Prostate gland (tissue), 2 donors: ENCODE measurements at regions not wholly inside any gene's neighbourhood (a gene's known extent, or its start where the extent isn't known, plus 50 kb on each side); places are given as distances from the start of the nearest gene placed in this dataset.

Source experiments
- POLR2A ChIP-seq: fragments of 450-650 bp; IDR thresholded peaks from one replicate; pipeline ENCODE4 v1.6.1; 2016; ENCODE audit warnings: antibody characterized with exemption, mild to moderate bottlenecking
- POLR2AphosphoS5 ChIP-seq: sonication (generic); formaldehyde crosslinking; IDR thresholded peaks from one replicate; pipeline ENCODE4 v1.6.1; 2017; ENCODE audit warnings: antibody characterized with exemption
- TF ChIP-seq, protein P1 (sequence below), 4 experiments: fragments of 200-600 bp in 2 of 4; fragments of 450-650 bp in 2 of 4; sonication (generic) in 2 of 4; IDR thresholded peaks; 1 replicate in 3 of 4; 2 replicates in 1 of 4; pipeline ENCODE4 v1.5.1; 2016 to 2019; ENCODE audit warnings: antibody characterized with exemption in 4 of 4, mild to moderate bottlenecking in 2 of 4, moderate library complexity in 2 of 4

DNA sequence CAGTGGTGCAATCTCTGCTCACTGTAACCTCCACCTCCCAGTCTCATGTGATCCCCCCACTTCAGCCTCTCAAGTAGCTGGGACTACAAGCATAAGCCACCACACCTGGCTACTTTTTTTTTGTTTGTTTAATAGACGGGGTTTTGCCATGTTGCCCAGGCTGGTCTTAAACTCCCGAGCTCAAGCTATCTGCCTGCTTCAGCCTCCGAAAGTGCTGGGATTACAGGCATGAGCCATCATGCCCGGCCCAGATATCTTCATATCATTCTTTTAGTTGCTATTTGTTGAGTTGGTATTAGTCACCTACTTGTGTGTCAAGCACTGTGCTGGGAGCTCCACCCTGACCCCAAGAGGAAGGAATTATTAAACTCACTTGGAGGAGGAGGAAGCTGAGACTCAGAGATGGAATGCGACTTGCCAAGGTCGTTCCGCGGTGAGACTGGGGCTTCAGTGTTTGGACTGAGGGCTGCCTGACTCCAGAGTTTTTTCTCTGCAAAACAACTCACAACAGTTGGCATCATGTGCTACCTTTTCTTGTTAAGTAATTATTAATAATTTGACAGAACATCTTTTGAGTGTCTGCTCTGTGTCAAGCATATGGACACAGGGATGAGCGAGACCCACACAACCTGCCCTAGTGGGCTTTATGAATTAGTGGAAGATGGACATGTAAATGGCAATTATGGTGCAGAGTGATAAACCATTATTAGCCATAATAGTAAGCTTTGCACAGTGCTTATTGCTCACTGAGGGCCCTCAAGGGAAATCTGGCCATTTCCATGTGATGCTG is 132.0 kb downstream of the FOXD2 start:
- TF ChIP-seq POLR2A (no peak), POLR2AphosphoS5 (peak; percentile 87)
- TF ChIP-seq, protein P1, sequence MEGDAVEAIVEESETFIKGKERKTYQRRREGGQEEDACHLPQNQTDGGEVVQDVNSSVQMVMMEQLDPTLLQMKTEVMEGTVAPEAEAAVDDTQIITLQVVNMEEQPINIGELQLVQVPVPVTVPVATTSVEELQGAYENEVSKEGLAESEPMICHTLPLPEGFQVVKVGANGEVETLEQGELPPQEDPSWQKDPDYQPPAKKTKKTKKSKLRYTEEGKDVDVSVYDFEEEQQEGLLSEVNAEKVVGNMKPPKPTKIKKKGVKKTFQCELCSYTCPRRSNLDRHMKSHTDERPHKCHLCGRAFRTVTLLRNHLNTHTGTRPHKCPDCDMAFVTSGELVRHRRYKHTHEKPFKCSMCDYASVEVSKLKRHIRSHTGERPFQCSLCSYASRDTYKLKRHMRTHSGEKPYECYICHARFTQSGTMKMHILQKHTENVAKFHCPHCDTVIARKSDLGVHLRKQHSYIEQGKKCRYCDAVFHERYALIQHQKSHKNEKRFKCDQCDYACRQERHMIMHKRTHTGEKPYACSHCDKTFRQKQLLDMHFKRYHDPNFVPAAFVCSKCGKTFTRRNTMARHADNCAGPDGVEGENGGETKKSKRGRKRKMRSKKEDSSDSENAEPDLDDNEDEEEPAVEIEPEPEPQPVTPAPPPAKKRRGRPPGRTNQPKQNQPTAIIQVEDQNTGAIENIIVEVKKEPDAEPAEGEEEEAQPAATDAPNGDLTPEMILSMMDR (IDR thresholded peaks at IDR 0.05) = peak in 3 of 4 experiments; percentile 26 to 66 (median 64)
